GM18520 (cell line): ENCODE measurements at regions not wholly inside any gene's neighbourhood (a gene's known extent, or its start where the extent isn't known, plus 50 kb on each side); places are given as distances from the start of the nearest gene placed in this dataset.
"Not testable (repeated sequence)": the region's sequence is repeated elsewhere in the genome, so short reads cannot be mapped to it uniquely, and the experiment has no call there.

Experiments used
- ATAC-seq: cut with Tn5 transposase; IDR thresholded peaks from one replicate; pipeline ENCODE4 v1.9.1; 2021; ENCODE audit not compliant: unreplicated experiment

DNA sequence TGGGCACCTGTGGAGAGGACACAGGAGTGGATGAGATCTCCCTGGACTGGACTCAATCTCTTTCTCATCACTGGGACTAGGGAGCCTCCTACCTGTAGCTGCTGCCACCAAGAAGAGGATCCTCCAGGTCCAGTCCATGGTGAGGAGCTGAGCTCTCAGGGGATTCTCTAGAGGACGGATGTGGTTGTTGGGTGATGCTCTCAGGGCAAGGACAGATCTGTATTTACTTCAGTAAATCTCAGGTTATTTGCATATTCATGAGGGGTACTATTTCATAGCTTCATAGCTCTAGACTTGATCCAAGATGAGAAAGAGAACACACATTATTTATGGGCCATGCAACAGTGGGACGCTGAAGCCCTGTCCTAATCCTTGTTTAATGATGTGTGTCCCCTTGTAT is 159.4 kb downstream of the POTEB start:
- ATAC-seq, result peak; percentile 77

DNA sequence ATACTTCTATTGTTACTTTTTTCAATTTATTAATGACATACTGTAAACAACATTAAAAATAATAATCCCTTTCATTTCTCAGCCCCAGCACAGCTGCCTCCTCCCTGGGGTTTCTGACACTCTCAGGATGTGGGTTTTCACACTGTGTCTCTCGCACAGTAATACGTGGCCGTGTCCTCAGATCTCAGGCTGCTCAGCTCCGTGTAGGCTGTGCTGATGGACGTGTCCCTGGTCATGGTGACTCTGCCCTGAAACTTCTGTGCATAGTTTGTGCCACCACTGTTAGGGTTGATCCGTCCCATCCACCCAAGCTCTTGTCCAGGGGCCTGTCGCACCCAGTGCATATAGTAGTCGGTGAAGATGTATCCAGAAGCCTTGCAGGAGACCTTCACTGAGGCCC is 159.9 kb downstream of the POTEB start:
- ATAC-seq, result not testable (repeated sequence)

DNA sequence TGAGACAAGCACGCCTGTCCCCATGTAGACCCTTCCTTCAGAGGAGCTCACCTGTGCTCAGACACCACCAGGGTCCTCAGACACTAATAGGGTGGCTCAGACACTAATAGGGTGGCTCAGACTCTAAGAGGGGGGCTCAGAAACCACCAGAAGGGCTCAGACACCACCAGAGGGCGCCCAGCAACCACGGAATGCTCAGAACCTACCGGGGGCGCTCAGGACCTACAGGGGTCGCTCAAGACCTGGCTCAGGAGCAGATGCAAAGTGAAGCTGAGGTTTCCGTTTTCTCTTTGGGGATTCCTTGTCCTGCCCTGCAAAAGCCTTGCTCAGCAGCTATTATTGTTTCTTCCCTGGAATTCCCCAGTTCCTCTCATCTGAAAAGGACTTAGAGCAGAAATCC is 172.1 kb downstream of the POTEB start:
- ATAC-seq, result not testable (repeated sequence)

DNA sequence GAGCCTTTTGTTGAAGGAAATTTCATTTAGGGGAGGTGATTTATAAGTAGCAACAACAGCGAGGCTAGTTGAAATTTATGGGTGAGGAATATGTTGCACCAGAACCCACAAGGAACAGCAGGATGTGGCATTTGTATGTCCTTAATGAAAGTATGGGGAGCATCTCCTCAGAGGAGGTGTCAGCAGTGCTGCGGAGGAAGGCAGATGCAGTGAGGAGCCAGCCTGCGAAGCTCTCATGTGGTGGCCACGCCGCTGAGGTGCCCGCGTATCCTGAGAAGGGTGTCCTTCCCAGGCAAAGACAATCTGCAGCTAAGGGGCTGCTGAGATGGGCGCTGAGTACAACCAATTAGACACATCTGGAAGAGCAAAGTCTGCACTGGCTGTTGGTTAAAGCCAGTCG is 178.9 kb downstream of the POTEB start:
- ATAC-seq, result not testable (repeated sequence)

DNA sequence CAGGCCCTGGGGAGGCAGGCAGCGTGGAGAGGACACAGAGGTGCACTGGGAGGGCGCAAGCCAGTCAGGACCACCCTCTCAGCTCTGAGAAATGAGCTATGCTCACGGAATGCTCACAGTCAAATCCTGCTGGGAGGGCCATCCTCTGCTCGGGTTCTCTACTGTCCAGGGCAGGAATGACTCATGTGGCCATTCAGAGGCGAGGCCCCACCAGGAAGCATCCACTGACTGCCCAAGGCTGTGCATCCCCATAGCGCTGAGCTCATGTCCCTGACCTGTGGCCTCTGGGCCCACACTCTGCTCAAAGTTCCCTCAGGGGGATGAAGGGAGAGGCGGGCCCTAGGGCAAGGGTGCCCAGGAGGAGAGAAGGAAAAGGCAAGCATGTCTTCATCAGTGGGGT is 182.4 kb downstream of the POTEB start:
- not testable (repeated sequence) for ATAC-seq

DNA sequence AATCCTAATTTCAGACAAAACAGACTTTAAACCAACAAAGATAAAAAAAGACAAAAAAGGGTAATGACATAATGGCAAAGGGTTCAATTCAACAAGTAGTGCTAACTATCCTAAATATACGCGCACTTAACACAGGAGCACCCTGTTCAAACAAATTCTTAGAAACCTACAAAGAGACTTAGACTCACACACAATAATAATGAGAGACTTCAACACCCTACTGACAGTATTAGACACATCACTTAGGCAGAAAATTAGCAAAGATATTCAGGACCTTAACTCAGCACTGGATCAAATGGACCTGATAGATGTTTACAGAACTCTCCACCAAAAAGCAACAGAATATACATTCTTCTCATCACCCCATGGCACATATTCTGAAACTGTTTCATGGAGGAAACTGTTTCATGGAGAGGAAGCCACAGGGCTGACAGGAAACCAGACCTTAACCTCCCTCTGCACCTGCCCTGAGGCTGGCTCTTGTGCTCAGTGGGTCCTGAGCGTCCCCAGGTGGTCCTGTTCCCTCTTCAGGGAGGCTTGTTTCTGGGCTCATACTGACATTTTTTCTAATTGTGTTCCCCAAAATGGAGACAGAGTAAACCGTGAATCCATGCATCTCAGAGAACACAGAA is 184.9 kb downstream of the POTEB start:
- not testable (repeated sequence) for ATAC-seq

DNA sequence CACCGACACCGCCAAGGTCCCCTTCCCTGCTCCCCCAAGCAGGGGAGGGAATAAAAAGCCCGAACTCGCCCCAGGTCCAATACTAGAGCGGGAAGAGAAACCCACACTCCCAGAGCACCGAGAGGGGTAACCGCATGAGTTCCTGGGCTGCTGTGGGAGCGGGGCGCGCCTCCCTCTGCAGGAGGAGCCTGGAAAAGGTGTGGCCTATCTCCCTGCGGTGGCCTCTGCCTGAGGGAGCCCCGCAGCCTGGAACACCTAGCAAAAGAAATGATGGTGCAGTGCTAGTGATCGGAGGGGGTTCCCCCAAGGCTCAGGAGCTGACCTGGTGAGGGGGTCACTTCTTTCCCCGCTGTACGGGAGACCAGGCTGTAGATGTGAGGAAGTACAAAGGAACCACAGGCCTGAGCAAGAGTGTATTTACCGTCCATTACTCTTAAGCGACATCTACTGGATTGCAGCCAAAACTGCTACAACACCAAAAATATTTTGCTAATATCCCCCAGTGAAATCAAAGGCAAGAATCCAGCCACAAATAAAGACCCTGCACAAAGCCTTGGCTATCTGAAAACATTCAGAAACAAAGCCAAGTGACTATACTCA is 216.6 kb upstream of the POTEB3 start:
- ATAC-seq, result peak; percentile 70

DNA sequence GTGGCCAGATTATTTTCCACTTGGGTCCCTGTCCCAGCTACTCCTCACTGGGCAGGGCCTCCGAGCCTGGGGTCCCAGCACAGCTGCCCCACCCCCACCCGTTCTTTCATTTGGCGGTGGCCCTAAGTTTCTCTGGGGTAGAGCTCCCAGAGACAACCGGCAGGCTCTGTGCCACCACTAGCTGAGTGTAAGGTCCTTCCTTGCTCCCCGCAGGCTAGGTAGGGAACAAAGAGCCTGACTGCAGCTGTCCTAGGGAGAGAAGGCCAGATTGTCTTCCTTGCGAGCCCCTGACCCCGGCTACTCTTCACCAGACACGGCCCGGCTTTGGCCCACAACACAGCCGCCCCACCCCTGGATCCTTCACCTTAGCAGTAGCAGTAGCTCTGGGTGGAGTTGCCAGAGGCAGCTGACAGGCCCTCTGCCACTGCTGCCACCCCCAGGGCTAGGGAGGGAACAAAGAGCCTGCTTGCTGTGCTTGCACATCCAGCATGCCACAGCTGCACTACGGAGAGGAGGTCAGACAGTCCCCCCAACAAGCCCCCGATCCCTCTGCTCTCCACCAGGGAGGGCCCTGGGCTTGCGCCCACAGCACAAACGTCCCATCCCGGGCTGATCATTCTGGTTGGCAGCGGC is 215.9 kb upstream of the POTEB3 start:
- not testable (repeated sequence) for ATAC-seq

DNA sequence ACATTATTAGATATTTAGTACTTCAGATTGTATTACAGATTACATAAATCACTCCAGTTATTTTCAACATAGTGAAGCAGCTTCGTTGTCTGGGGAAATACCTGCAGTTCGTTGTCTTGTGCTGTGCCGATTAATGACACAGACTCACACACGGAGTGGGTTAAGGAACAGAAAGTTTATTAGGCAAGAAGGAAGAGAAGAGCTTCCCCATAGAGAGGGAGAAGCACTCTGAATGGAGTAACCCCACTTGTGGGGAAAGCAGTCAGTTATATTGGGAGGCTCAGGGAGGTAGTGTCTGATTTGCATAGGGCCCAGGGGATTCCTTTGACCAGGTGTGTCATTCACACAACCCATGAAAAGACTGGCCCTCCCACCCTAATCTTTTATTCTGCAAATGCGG is 213.4 kb upstream of the POTEB3 start:
- ATAC-seq, result not testable (repeated sequence)

DNA sequence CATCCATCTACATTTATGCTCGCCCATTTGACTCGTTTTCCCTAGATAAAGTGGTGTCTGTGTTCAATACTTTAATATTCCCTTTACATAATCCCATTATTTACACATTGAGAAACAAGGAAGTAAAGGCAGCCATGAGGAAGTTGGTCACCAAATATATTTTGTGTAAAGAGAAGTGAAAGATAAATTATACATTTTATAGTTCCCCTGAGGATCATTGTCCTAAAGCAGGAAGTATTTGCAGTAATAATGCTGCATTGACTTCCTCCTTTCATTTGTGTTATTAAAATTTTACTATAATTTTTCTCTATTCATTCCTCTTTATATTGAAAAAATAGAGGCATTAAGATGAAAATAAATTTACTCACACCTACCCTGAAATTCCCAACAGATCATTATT is 198.5 kb upstream of the POTEB3 start:
- ATAC-seq, result not testable (repeated sequence)

DNA sequence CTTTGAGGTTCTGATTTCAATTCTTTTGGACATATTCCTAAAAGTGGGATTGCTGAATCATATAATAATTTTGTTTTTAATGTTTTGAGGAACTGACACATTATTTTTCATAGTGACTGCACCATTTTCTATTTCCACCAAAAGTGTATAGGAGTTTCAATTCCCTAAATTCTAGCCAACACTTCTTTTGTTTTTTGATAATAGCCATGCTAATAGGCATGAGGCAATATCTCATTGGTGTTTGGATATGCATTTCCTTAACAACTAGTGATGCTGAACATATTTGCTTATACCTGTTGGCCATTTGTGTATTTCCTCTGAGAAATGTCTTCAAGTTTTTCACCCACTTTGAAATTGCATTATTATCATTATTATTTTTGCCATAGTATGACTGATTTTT is 186.4 kb upstream of the POTEB3 start:
- ATAC-seq, result not testable (repeated sequence)

DNA sequence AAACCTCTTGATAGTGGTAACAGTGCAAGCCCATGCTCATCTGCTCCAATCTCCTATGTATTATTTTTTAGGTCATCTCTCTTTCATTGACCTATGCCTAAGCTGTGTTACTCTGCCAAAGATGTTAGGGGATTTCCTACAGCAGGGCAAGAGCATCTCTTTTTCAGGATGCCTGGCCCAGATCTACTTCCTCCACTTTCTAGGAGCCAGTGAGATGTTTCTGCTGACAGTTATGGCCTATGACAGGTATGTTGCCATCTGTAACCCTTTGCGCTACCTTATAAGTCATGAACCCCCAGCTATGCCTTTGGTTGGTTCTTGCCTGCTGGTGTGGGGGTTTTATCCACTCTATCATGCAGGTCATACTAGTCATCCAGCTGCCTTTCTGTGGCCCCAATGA is 168.9 kb upstream of the POTEB3 start:
- not testable (repeated sequence) for ATAC-seq

DNA sequence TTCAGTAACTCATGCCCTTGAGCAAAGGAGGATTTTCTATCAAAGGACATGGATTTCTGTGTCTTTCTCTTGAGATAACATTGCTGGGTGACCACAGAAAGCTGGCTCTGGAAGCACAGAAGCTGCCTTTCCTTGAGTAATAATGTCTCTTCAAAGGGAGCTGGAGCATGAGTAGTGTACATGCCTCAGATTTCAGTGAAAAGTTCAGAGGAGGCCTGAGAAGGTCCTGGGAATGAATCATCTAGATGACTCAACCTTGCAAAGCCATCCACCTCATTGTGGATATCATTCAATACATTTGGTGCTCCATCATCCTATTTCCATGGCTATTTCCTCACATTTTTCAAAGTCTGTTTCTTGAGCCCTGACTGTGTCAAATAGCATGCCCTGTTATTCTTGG is 125.1 kb upstream of the POTEB3 start:
- not testable (repeated sequence) for ATAC-seq

DNA sequence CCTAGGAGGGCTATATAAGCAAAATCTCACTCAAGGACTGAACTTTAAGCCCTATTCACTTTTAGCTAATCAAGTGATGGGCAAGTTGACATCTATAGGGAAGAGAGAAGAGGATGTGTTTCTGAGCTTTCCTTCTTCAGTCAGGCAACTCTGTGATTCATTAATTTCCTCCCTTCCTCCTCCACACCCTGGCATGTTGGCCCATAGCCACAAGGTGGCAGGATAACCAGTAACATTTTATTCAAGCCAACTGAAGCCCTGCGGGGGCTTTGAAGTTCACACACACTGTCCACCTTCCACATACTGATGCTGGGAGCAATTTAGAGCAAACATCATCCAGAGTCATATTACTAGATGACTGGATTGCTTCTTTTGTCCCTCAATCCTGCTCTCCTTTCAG is 111.5 kb upstream of the POTEB3 start:
- ATAC-seq, result not testable (repeated sequence)

DNA sequence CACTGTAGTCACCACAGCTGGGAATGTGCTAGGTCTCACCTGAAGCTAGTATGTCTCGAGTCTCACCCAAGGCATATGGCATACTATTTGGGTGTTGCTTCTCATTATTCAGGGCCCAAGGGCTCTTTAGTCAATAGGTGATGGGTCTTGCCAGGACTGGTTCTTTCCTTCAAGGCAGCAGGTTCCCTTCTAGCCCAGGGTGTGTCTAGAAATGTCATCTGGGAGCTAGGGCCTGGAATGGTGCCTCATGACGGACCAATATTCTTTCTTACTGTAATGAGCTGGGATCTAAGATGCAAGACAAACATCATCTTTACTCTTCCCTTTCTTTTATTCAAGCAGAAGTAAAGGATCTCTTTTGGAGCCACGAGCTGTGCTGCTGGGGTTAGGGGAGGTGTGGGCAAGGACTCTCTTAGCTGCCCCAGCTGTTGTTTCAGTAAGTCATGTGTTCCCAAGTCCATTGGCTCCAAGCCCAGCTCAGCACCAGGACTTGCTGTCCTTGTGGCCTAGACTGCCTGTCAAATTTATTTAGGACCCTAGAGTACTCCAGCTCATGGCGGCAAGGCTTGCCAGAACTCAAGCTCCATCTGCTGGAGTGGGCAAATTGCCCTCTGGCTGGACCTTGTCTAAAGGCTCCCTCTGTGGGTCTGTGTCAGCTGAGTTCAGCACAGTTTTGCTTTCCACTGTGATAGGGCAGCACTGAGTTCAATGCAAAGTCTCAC is 106.0 kb upstream of the POTEB3 start:
- not testable (repeated sequence) for ATAC-seq

DNA sequence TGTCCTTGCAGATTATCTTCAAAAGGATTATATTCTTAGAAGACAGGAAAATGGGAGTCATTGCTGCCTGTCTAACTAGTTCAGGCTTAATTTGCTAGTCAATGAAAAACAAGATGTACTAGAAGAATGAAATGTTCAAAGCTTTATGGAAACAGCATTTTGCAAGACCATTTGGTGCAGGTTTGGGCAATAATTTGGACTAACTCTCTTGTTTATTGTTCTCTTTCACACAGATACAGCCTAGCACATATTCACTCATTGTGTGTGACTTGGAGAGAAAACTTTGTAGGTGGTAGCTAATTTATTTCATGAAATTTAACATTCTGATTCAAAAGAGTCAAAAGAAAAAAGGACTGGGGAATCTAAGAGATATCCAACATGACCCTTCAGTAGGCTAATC is 92.5 kb upstream of the POTEB3 start:
- not testable (repeated sequence) for ATAC-seq

DNA sequence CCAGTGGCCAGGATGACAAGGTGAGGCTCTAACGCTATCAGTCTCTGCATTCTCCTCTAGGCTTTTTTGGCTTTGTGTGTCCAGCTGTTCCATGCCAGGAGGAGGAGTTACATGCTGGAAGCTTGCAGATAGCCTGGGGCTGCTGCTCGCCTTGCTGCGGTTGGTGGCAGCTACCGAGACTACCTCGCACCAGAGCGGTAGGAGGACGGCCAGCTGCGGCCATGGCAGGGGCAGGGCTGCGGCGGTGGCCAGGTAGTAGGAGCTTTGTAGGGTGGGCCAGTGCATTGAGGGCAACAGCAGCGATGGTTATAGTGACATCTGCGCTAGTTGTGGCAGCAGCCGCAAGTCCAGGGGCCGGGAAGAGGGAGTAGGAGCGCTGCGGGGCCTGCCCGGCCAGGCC is 75.9 kb upstream of the POTEB3 start:
- not testable (repeated sequence) for ATAC-seq

DNA sequence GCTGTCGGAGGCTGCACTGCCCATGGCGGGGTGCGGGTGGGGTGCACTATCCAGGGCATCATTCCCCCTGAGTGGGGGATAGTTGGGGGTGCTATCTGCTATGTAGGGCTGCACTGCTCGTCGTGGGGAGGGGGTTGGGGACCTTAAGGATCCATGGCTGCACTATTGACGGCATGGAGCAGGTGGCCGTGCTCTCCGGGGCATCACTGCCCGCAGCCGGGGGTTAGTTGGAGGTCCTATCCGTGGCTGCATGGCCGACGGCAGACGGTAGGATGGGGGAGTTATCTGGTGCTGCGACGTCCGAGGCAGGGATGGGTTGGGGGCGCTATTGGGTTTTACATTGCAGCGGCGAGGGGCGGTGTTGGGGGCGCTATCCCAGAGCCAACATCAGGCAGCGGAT is 75.0 kb upstream of the POTEB3 start:
- ATAC-seq, result not testable (repeated sequence)

DNA sequence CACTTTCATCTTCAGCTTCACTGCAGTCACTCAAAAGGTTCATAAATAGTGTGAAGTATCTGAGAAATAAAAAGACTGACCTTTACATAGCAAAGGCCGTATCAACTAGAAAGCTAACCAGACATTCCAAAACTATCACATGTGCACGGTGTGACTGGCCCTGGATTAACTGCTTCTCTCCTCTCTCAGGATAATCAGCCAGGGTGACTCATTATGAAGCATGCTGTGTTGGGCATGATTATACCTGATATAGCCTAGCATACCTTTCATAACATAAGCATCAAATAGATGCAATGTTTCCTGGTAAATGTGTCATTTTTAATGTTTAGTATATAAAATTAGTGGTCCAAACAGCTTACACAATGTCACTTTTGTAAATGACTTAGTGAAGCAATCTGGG is 62.7 kb upstream of the POTEB3 start:
- ATAC-seq, result not testable (repeated sequence)
